NCI-H446 (cell line): ENCODE measurements at regions not wholly inside any gene's neighbourhood (a gene's known extent, or its start where the extent isn't known, plus 50 kb on each side); places are given as distances from the start of the nearest gene placed in this dataset.
A peak's percentile ranks its signal among the peaks of the same experiment; 100 is the strongest.
"Not testable (repeated sequence)": the region's sequence is repeated elsewhere in the genome, so short reads cannot be mapped to it uniquely, and the experiment has no call there.

ENCODE experiments used
- DNase-seq, 2 experiments: peaks; one replicate each; lab custom pipeline; 2025; lab: John Stamatoyannopoulos, UW

DNA sequence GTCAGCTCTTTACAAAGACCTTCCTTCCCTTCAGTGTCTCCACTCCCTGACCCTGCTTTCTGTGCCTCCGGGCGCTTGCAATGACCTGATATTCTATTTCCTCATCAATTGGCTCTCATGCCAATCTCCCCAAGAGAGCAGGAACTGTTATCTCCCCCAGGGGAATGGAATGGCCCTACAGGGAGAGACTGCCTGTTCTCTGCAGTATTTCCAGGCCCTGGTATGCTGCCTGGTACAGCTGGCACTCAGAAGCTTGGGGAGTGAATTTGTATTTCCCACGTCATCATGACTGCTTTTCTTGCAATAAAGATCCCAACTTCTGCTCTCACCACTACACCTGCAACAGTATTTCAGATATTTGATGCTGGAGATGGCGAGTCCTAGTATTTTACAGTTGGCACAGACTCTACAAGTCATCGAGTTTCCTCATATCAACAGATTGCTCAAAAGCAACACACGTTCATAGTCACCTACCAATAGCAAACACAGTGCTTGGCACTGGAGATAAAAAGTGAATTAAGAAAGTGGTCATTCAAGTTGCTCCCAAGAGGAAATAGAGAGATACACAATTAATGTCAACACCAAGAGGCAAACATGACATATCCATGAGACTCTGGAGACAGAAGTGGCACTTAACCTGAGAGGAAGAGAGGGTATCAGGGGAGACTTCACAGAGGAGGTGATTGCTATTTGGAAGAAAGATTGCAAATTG, 90.5 kb upstream of the EGFL6 start:
- DNase-seq: no peak

DNA sequence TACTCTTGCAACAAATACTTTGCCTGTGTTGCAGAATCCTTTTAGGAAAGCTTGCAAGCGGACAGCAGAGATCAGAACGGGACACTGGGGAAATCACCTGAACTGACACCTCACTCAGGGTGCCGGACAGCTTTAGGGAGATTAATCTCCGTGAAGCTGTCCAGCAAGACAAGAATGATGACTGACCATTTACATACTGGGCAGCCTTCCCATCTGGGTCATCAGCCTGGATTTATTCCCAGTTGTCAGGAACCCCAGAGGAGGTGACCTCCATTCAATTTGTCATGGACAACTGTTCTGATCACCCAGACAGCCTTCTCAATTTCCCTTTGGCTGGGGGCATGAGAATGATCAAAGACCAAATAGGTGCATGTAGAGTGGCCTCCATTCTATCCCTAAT, 93.0 kb upstream of the EGFL6 start:
- no peak for DNase-seq

GRCh38 chrX:13474164-13474516, 95.3 kb upstream of the EGFL6 start:
- DNase-seq: no peak

GRCh38 chrX:13473442-13474163, 95.8 kb upstream of the EGFL6 start:
- DNase-seq: no peak

DNA sequence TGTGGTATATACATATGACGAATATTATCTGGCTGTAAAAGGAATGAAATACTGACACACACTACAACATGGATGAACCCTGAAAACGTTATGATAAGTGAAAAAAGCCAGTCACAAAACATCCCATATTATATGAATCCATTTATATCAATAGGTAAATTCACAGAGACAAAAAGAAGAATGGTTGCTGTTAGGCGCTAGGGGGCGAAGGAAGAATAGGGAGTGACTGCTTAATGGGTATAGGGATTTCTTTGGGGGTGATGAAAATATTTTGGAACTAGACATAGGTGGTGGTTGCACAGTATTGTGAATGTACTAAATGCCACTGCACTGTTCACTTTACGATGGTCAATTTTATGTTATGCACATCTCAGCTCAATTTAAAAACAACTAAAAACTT, 96.4 kb upstream of the EGFL6 start:
- no peak for DNase-seq

DNA sequence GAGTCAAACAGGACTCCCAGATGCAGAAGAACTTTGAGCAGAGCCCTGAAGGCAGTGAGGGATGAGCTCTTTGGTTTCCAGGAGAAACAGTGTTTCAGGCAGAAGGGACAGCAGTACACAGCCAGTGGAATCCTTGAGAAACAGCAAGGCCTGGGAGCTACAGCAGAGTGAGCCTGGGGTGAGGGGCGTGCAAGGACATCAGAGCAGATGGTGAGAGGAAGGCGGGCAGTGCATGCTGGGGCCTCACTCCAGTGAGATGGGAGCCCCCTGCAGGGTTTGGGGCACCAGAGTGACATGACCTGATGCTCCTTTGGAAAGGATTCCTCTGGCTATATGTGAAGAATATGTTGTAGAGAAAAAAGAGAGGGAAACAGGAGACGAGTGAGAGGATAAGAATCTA, 98.1 kb upstream of the EGFL6 start:
- peak in 1 of 2 experiments; percentile 35 for DNase-seq

DNA sequence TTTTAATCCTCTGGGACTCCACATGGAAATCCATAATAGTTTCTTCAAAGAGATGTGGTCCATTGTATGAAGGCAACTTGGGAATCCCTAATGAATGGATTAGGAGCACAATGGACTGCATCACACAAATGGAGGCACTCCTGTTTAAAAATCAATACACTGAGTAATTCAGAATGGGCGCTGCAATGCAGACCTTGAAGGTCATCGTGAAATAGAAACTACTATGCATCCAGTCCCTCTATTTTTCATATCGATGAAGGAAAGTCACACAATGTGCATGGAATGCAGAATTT, 98.8 kb upstream of the EGFL6 start:
- DNase-seq: no peak

DNA sequence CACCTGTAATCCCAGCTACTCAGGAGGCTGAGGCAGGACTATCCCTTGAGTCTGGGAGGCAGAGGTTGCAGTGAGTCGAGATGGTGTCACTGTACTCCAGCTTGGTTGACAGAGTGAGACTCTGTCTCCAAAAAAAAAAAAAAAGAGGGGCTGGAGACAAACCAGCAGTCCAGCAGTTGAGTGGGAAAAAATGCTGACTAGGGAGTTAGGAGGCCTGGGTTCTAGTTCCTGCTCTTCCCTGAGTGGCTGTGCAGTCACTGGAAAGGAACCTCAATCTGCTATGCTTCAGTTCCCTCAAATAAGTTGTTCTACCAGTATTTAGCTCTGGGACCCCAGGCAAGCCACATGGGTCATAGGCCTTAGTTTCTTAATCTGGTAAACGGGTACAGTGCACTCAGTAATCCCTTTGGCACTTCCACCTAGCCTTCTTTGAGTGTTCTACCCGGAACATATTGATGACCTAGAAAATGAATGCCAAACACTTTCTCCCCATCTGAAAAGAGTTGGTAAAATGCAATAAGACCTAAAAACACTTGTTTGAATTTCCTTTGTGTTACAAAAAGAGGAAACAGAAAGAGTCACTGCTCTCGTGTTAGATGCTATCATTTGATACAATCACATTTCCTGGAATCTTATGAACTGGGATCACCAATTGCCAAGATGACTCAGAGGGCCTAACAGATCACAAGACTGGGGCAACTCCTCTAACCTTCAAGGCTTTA, 99.3 kb upstream of the EGFL6 start:
- no peak for DNase-seq

DNA sequence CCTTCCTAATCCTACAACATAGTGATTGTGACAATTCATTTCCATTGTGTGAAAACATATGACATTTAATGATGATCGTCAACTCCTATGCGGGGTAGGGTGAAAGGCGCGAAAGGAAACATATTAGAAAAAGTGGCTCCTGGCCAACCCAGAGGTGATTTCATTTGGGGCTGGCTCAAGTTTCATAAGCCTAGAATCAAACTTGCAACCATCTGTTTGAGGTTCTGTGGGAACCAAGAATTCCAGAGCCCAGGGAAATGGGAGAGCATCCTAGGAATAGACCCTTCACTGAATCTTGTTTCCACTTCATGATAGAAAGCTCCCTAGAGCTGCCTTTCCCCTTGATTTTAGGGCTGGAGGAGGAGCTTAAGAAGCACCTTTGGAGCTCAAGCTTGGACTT, 101.3 kb upstream of the EGFL6 start:
- DNase-seq: peak in 1 of 2 experiments; percentile 50

DNA sequence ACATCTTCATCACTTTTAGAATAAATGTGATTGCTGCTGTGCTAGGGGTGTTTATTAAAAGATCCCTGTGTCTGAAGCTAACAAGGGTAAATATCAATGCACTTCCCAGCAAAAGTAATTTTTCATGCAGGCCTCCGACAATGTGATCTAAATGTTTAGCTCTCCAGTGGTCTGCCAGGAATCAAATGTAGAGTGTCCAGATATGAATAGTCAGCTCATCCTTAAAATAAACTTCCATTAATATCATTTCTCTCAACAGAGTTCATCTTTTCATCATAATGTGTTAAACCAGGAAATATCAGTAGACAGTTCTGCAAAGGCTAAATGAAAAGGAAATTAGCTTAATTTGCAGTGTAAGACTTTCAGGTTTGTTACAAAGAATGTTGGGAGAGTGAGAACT, 102.2 kb upstream of the EGFL6 start:
- DNase-seq: no peak

DNA sequence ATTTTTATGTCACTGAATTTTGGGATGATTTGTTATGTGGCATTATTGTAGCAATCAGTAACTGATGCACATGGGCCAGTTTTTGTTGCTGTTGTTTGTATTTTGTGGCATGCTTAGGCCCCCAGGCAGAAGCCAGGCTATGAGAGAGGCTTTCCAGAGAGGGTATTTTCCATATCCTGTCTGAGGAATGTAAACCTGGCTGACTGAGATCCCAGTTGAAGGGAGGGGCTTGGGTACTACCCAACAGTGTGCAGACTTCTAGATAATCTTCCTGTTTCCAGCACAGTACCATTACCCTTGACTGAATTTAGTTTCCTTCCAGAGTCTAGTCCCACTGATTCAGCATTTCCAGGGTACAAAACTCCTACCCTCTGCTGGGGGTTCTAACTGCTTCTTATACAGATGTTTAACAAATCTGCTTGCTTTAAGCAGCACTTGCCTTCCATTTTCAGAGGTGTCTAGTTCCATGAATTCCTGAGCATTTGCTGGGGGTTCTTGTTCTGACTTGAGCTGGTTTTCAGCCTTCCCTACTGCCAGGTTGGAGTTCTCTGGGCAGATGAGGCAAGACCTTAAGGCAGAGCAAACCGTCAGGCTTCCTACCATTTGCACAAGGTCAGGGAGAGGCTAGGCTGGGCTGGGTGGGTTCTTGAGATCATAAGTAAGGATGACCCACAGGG, 104.7 kb upstream of the EGFL6 start:
- DNase-seq: no peak

DNA sequence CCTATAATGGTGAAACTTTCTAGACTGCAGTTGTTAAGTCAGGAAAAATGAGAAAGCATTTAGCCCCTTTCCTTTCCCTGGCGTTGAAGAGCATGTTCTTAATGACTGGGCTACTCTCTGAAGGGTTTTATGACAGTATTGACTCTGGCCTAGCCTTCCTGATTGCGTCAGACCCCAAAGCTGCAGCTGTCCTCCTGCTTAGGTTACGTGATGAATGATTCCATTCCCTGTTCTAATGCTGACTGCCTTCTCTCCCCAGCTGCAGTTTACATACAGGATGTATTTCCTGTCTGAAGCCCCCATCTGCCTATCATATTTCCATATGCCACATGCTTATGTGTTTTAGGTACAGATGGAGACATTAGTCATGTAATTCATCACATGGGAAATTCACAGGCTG, 105.8 kb upstream of the EGFL6 start:
- peak; percentile 53 to 87 for DNase-seq

- DNase-seq: peak in 1 of 2 experiments; percentile 9
Observed at GRCh38 chrX:13452283-13452682, 117.1 kb upstream of the EGFL6 start.

GRCh38 chrX:13449441-13449840, 120.0 kb upstream of the EGFL6 start:
- no peak for DNase-seq

- DNase-seq: no peak
Observed at GRCh38 chrX:13448941-13449340, 120.5 kb upstream of the EGFL6 start.

DNA sequence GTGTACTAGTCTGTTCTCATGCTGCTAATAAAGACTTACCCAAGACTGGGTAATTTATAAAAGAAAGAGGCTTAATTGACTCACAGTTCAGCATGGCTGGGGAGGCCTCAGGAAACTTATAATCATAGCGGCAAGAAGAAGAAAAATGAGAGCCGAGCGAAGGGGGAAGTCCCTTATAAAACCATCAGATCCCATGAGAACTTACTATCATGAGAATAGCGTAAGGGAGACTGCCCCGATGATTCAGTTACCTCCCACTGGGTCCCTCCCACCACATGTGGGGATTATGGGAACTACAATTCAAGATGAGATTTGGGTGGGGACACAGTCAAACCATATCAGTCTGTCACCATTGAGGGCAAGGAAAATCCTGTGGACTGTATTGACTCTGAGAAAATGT, 121.8 kb upstream of the ATXN3L start:
- DNase-seq: not testable (repeated sequence)

GRCh38 chrX:13440176-13440575, 120.3 kb upstream of the ATXN3L start:
- DNase-seq: no peak

DNA sequence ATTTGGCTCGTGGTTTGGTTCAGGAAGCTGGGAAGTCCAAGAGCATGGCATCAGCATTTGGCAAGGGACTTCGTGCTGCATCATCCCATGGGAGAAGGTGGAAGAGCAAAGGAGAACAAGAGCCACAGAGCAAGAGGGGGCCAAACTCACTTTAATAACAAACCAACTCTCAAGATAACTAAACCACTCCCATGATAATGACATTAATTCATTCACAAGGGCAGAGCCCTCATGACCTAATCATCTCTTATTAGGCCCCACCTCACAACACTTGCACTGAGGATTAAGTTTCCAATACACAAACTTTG, 113.4 kb upstream of the ATXN3L start:
- peak; percentile 69 to 82 for DNase-seq

DNA sequence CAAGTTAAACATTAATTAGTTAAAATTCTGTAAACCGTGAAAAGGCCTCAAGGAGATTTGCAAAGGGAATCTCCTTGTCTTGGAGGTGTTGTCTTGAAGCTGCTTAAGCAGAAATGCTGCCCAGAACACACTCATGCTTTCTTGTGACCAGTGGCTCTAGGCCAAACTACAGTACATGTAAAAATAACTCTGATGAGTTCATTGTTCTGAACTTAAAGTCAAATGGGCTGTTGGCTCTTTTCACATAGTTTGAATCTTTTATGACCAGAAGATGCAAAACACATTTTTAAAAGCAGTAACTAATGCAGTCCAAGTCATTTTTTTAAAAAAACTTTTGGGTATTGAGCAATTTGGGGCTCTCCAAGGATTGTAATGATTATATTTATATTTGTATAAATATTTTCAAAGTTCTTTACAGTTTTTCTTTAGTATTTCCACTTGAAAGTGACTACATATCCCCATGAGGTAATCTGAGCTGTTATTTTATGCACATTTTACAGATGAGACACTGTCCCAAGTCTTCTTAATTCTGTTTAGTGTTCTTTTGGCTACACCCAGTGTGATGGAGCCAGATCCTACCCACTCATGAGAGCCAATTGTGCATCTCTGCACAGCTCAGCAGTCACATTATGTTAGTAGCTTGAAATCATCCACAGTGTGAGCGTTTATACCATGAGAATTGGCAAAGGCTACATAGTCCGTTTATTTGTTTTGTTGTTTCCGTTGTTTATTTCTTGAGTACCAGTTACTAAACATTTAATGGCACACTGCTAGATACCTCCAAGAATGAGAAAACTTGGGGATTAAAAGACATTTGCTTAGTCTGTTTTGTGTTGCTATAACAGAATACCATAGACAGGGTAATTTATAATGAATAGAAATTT, 112.8 kb upstream of the ATXN3L start:
- peak; percentile 74 to 79 for DNase-seq

- DNase-seq: peak in 1 of 2 experiments; percentile 33
Observed at GRCh38 chrX:13430136-13430827, 110.4 kb upstream of the ATXN3L start.

DNA sequence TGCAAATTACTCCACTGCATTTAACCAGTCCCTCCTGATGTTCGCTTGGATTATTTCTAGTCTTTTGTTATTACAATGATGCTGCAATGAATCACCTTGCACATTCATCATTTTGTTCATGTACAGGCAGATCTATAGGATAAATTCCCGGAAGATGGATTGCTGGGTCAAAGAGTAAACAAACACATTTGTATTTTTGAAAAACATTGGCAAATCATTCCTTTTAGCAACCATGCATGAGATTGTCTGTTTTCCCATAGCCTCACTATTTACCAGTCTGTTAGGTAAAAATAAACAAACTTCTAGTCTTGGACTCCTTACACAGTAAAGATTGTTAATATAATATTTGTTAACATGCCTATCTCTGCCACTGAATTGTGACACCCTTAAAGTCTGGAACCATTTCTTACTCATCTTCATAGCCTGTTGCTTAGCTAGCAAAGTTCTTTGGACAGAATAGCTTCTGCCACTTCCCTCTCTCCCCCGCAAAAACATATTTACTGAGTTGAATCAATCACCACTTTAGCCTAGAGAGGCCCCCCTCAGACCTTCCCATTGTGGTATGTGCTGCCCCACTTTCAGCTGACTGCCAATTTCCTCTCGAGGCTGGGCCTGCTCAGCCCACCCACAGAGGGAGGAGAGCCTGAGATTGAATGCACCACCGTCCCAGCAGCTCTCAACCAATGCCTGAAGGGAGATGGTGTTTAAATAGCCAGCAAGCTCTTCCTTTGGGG, 108.4 kb upstream of the ATXN3L start:
- peak in 1 of 2 experiments; percentile 17 for DNase-seq
